GM12878 (cell line): ENCODE measurements at regions not wholly inside any gene's neighbourhood (a gene's known extent, or its start where the extent isn't known, plus 50 kb on each side); places are given as distances from the start of the nearest gene placed in this dataset.

ENCODE experiments used
- ATAC-seq: fragments of 200-7000 bp; cut with Tn5 transposase; 3 replicates; pipeline ENCODE4 v1.9.1; 2020; ENCODE audit warnings: mild to moderate bottlenecking, moderate library complexity
- BruUV-seq: library from RNA; stranded (reverse); fragments of 400-500 nt; replicated peaks from 2 replicates; lab custom pipeline; 2021; lab: Mats Ljungman, UMichigan
- CTCF ChIA-PET: fragments of 300-600 bp; sonication (Branson Sonifier 250); formaldehyde crosslinking; extraction: SDS; loops from one replicate; lab custom pipeline; 2021; ENCODE audit warnings: inconsistent platforms; lab: Yijun Ruan, JAX
- POLR2A ChIA-PET: fragments of 350-600 bp; formaldehyde crosslinking; extraction: SDS; loops from one replicate; lab custom pipeline; 2021; ENCODE audit warnings: inconsistent platforms; lab: Charles Lee
- RAD21 ChIA-PET: fragments of 300-600 bp; sonication (Branson Sonifier 250); formaldehyde crosslinking; loops from one replicate; lab custom pipeline; 2023; ENCODE audit warnings: antibody characterized with exemption; ENCODE audit not compliant: unreplicated experiment; lab: Charles Lee
- SMC1A ChIA-PET: fragments of 300-600 bp; sonication (Branson Sonifier 250); formaldehyde crosslinking; loops from one replicate; lab custom pipeline; 2023; ENCODE audit not compliant: unreplicated experiment, uncharacterized antibody; lab: Charles Lee
- DNase-seq: peaks from one replicate; pipeline ENCODE4 v3.0.0-alpha.2; 2011; ENCODE audit warnings: low read depth, low spot score
- FAIRE-seq: peaks from 3 replicates; lab custom pipeline; 2011; peaks lifted over from hg19 to GRCh38; lab: Jason Lieb, UNC
- H2AFZ ChIP-seq: 2 replicates; pipeline ENCODE4 v1.6.0; 2011; ENCODE audit warnings: low read depth, low read length, control low read depth; ENCODE audit not compliant: control insufficient read depth
- H3K27ac ChIP-seq: 2 replicates; pipeline ENCODE4 v1.5.1; 2011; ENCODE audit warnings: control low read depth; ENCODE audit not compliant: control insufficient read depth, insufficient read depth
- H3K27me3 ChIP-seq, 2 experiments: replicated peaks in 1 of 2; 2 replicates each; pipeline versions ENCODE4 v1.6.0 to v1.6.1; 2011; ENCODE audit warnings: low read length in 1 of 2; ENCODE audit not compliant: control insufficient read depth in 2 of 2, insufficient read depth in 2 of 2
- H3K36me3 ChIP-seq, 2 experiments: 2 replicates each; pipeline ENCODE4 v1.5.1; 2011; ENCODE audit warnings: low read length in 1 of 2; ENCODE audit not compliant: control insufficient read depth in 2 of 2, insufficient read depth in 2 of 2
- H3K4me1 ChIP-seq: 2 replicates; pipeline ENCODE4 v1.6.1; 2011; ENCODE audit warnings: mild to moderate bottlenecking, low read length, moderate library complexity, mixed read lengths; ENCODE audit not compliant: control insufficient read depth, insufficient read depth
- H3K4me2 ChIP-seq: 2 replicates; pipeline ENCODE4 v1.6.0; 2011; ENCODE audit warnings: control low read depth; ENCODE audit not compliant: control insufficient read depth, insufficient read depth
- H3K4me3 ChIP-seq: fragments of 200-600 bp; sonication (generic); 2 replicates; pipeline ENCODE4 v1.5.1; 2016
- H3K79me2 ChIP-seq: 2 replicates; pipeline ENCODE4 v1.6.0; 2011; ENCODE audit warnings: low read length; ENCODE audit not compliant: control insufficient read depth, insufficient read depth
- H3K9ac ChIP-seq: 2 replicates; pipeline ENCODE4 v1.8.0; 2011; ENCODE audit warnings: low read length, control low read depth, mixed read lengths; ENCODE audit not compliant: control insufficient read depth, insufficient read depth
- H3K9me3 ChIP-seq: replicated peaks from 3 replicates; pipeline ENCODE4 v1.5.1; 2011; ENCODE audit warnings: mild to moderate bottlenecking, low read length; ENCODE audit not compliant: control insufficient read depth, insufficient read depth
- H4K20me1 ChIP-seq: 2 replicates; pipeline ENCODE4 v1.6.0; 2011; ENCODE audit not compliant: control insufficient read depth, insufficient read depth
- BRCA1 ChIP-seq: IDR thresholded peaks from 2 replicates; pipeline ENCODE4 v1.6.1; 2011; ENCODE audit warnings: low read depth, low read length, improper control_type of control experiment
- CHD2 ChIP-seq: IDR thresholded peaks from 2 replicates; pipeline ENCODE4 v1.6.1; 2011; ENCODE audit warnings: low read depth, low read length, improper control_type of control experiment, borderline replicate concordance
- CREM ChIP-seq: IDR thresholded peaks from 2 replicates; pipeline ENCODE4 v1.6.1; 2014; ENCODE audit warnings: antibody characterized with exemption, low read depth
- KAT2A ChIP-seq: conservative IDR thresholded peaks from 2 replicates; pipeline ENCODE4 v1.6.1; 2011; ENCODE audit warnings: low read depth, low read length; ENCODE audit not compliant: control insufficient read depth
- NR2F1 ChIP-seq: fragments of 450-650 bp; conservative IDR thresholded peaks from 2 replicates; pipeline ENCODE4 v1.6.1; 2017; ENCODE audit warnings: mild to moderate bottlenecking
- SPI1 ChIP-seq: IDR thresholded peaks from 2 replicates; pipeline ENCODE4 v1.6.1; 2011; ENCODE audit warnings: low read depth, mild to moderate bottlenecking, low read length, moderate library complexity, borderline replicate concordance; ENCODE audit not compliant: insufficient read depth
- SREBF2 ChIP-seq: IDR thresholded peaks from 2 replicates; pipeline ENCODE4 v1.6.1; 2012; ENCODE audit warnings: mild to moderate bottlenecking, low read length
- TCF3 ChIP-seq: IDR thresholded peaks from 2 replicates; pipeline ENCODE4 v1.6.1; 2012; ENCODE audit warnings: low read depth, mild to moderate bottlenecking, low read length, borderline replicate concordance; ENCODE audit not compliant: insufficient read depth
- ZBED1 ChIP-seq: IDR thresholded peaks from 2 replicates; pipeline ENCODE4 v1.6.1; 2016; ENCODE audit warnings: borderline replicate concordance
- WGBS: methylation state at CpG from one replicate; pipeline ENCODE4 v1.1.6; 2016; ENCODE audit warnings: low lambda C conversion rate; ENCODE audit not compliant: insufficient replicate concordance, insufficient coverage; ENCODE audit errors: missing lambda C conversion rate; 5-methylcytosine and 5-hydroxymethylcytosine counted together
- in situ Hi-C: fragments of 300-500 bp; cut with MboI; formaldehyde crosslinking; loops from 9 replicates; pipeline ENCODE4 v1.14.3; 2018; ENCODE audit warnings: mixed read lengths
- intact Hi-C: fragments of 100-400 bp; cut with micrococcal nuclease; formaldehyde crosslinking; loops from one replicate; pipeline ENCODE4 v1.14.2; 2022; ENCODE audit not compliant: unreplicated experiment

DNA sequence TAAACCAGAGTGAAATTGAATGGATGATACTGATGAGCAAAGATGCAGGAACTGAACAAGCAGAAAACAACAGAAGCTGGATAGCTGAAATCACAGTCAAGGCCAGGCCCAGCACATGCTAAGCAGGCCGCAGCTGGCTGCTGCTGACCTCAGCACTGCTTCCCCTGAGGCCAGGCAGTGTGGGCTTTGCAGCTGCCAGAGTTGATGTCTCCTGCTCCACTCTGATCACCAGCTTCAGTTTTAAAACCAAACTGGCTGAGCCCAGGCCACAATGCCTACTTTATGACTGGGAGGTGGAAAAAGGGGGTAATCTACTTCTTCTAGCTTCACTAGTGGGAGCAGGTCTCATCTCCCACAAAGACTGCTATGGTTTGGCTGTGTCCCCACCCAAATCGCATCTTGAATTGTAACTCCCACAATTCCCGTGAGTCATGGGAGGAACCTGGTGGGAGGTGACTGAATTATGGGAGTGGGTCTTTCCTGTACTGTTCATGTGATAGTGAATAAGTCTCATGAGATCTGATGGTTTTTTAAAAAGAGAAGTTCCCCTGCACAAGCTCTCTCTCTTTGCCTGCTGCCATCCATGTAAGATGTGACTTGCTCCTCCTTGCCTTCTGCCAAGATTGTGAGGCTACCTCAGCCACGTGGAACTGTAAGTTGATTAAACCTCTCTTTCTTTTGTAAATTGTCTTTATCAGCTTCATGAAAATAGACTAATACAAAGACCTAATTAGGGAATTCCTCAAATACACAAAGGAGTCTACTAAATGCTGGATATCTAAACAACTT, 136.4 kb upstream of the ITGB1 start:
- no peak for TF ChIP-seq KAT2A
- no peak for TF ChIP-seq TCF3
- TF ChIP-seq CHD2 = no peak
- no peak for TF ChIP-seq BRCA1
- no peak for TF ChIP-seq SREBF2
- TF ChIP-seq NR2F1 = no peak
- TF ChIP-seq ZBED1 = no peak
- TF ChIP-seq SPI1 = no peak
- TF ChIP-seq CREM = no peak
- ChIA-PET CTCF (interaction anchor here (0.6 kb wide), 1 partner anchor 830 kb away, joined by 3 read pairs; no protein-coding TSS in a partner anchor), POLR2A (no interaction called here), RAD21 (interaction anchor here (0.6 kb wide), 1 partner anchor 114 kb away, joined by 3 read pairs; no protein-coding TSS in a partner anchor), SMC1A (no interaction called here)
- no peaks in the 10 kb centered on the region for H4K20me1 ChIP-seq
- H3K27ac ChIP-seq = peak overlapping the region; percentile 59
- DNase-seq (no peak), FAIRE-seq (no peak), ATAC-seq (no peak)
- WGBS = 54% methylated on average over 4 of the region's 4 CpGs
- H3K27me3 ChIP-seq = no peaks in the 10 kb centered on the region
- intact Hi-C loops (no loop called here), in situ Hi-C loops (no loop called here)
- H3K79me2 ChIP-seq = no peaks in the 10 kb centered on the region
- H3K9ac ChIP-seq = no peak overlapping the region
- no peak overlapping the region for H3K4me3 ChIP-seq
- H2AFZ ChIP-seq = no peak overlapping the region
- peaks cover 33% of the 10 kb centered on the region for H3K4me1 ChIP-seq
- H3K9me3 ChIP-seq = peaks cover 14% of the 10 kb centered on the region; the same call in 2 of the 3 replicates
- no TSS peak for BruUV-seq
- H3K4me2 ChIP-seq = no peak overlapping the region
- no peaks in the 10 kb centered on the region for H3K36me3 ChIP-seq
